AML-193 (cell line): ENCODE measurements at regions not wholly inside any gene's neighbourhood (a gene's known extent, or its start where the extent isn't known, plus 50 kb on each side); places are given as distances from the start of the nearest gene placed in this dataset.

Source experiments
- DNase-seq, 2 experiments: peaks; one replicate each; lab custom pipeline; 2025; lab: John Stamatoyannopoulos, UW

DNA sequence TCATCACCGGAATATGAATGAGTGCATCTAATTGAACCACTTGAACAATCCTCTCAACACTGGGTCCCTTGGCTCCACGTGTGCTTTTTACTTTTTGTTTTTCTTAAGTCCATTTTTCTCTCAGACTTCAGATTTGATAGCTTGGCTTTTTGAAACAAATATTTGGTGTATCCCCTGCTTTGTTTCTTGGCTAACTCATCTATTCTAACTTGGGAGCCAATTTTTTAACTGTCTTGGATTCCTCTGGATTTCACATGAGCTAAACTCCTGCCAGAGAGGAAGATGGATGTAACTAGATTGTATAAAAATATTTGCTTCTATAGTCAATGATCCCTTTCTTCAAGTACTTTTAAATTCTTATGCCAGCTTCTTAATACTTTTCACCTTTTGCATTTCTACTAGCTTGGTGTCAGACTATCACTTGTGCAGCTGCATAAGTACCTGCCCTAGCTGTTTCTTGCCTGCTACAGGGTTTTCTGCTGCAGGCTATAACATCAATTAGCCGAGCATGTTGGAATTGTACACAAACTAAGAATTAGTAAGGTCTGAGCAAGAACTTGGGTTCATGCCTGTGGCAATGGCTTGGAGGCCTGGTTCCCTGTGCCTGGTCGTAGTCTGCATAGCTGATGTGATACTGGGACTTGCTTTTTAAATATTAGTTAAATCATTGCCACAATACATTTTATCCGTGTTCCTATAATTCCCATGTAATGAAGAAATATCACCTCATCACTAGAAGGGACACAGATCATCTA, 281.5 kb downstream of the EN1 start:
- DNase-seq, result no peak

- no peak for DNase-seq
Observed at GRCh38 chr2:118565301-118565700, 282.1 kb downstream of the EN1 start.

DNA sequence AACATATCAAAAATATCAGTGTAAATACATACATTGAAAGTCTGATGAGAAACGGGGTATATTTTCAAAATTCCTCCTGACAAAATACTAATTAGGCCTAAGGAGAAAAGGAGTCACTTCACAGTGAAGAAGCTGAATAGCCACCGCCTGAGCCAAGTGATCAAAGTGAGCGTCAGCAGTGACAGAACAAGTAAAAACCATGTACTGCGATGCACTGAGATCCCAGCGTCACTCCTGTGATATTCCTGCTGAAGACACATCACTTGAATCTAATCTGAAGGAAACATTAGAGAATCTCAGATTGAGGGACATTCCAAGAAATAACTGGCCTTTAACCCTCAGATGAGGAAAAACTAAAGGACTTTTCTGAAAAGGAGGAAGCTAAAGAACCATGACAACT, 285.3 kb downstream of the EN1 start:
- no peak for DNase-seq

DNA sequence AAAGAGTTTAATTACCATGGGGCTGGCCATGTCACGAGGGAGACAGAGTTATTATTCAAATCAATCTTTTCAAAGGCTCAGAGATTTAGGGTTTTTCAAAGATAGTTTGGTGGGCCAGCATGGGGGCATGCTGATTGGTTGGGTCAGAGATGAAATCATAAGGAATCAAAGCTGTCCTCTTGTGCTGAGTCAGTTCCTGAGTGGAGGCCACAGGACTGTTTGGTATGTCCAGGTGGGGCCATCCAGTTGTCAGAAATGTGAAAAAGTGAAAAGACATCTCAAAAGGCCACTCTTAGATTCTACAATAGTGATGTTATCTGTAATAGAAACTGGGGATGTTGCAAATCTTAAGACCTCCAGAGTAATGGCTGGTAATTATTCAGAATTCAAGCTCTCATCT, 288.6 kb downstream of the EN1 start:
- DNase-seq, result no peak

- no peak for DNase-seq
Observed at GRCh38 chr2:118557791-118558190, 289.7 kb downstream of the EN1 start.

GRCh38 chr2:118557016-118557415, 290.4 kb downstream of the EN1 start:
- DNase-seq, result no peak

DNA sequence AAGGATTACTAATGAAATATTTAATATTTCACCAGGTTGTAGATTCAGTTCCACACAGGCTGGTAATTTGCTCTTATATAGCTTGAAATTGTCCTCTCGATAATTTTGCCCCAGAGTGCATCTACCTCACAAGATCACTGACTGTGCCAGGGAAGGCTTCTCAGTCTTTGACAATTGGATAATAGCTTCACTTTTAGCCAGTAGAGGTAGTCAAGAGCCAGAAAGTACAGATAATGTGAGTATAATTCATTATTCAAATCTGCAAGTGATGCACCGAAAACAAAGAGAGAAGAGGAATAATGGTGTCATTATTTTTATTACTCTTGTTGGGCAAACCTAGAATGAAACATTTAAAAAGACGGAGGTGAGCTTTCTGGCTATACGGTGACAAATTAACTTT, 292.8 kb downstream of the EN1 start:
- no peak for DNase-seq

- no peak for DNase-seq
Observed at GRCh38 chr2:118549503-118549902, 297.9 kb downstream of the EN1 start.

- no peak for DNase-seq
Observed at GRCh38 chr2:118548880-118549488, 298.5 kb downstream of the EN1 start.

DNA sequence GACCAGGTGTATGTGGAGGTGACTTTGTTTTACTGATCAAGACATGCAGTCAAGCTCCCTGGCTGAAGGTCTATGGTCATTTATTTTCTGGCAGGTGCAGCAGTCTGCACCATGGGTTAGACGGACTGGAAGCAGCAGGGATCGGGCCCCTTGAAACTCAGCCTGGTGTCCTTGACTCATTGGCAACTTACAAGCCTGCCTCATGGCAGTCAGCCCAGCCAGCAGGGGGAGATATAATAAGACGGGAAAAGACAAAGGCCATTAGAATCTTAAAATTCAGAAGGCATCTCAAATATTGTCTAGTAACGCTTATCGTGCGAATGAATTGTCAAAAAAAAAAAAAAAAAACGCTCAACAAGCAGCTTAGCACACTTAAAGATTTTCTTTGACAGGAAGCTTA, 308.2 kb downstream of the EN1 start:
- no peak for DNase-seq

GRCh38 chr2:118536306-118536705, 311.1 kb downstream of the EN1 start:
- DNase-seq, result no peak

GRCh38 chr2:118535818-118536212, 311.6 kb downstream of the EN1 start:
- no peak for DNase-seq

GRCh38 chr2:118535171-118535817, 312.2 kb downstream of the EN1 start:
- DNase-seq, result no peak

GRCh38 chr2:118530976-118531375, 316.5 kb downstream of the EN1 start:
- no peak for DNase-seq

DNA sequence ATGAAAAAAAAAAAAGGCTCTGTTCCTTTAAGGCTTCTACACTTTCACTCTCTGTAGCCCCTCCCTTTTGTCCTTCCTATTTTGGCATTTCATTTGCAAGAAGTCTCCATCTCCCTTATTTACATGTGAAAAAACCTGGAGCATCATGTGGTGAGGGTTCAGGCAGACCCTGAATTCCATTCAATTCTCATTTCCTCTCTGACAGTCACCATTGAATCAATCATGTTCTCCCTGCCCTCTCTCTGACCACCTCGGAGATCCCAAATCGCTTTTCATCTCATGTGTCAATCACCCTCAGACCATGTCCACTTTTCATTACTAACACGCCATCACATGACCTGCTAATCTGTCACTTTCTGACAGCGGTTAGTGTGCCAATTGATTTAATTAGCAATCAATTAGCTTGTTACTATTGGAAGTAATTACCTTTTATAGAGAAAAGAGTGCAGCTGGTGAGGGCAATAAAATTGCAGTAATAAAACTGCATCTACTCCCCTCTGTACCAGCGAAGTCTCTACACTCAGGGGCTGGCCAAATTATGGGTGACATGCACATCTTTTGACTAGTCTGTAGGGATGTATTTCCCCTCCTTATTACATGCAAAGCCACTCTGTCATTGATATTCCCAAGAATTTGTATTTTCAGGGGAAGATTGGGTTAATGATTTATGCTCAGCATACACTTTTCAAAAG, 317.4 kb downstream of the EN1 start:
- DNase-seq, result no peak

DNA sequence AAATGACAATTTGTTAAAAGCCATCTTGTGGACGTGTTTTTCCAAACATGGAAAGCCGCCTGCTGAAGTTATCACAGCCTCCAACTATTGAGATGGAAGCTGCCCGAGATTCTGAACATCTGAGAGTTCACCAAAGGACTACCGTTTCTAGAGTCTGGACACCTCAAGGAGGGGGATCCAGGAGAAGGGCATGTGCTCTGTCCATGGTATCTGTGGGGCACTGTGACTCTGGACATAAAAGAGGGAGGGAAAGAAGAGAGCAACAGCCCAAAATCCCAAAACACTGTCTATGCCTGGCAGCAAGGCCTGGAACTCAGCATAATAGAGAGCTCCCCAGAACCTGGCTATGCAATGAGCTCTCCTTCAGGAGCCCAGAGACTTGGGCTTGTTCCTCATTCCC, 319.9 kb downstream of the EN1 start:
- no peak for DNase-seq

DNA sequence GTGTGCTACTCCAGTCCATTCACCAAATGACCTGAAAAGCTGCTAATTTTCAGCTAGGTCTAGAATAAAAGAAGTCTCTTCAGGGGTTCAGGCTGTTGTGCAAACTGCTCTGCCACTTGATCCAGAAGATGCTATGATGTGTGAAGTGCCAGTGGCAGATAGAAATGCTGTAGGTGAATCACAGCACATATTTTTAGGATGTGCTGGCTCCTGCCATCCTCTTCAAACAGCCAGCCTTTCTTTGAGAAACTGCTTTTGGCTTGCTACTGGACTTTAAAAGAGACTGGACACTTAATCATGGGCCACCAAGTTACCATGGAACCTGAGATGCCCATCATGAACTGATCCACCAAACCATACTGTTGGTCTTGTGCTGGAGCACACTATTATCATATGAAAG, 322.1 kb downstream of the EN1 start:
- no peak for DNase-seq

DNA sequence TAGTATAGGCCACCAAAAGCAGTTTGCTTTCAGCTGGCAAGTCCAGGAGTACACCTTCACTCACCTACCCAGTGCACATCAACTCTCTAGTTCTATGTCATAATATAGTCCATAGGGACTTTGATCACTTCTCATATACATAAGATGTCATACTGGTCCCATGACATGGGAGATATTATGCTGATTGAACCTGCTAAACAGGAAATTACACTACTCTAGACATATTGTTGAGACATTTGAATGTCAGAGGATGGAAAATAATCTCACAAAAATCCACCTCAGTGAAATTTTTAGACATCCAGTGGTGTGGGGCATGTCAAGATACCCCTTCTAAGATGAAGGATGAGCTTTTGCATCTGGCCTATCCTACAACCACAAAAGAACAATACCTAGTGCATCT, 322.5 kb downstream of the EN1 start:
- DNase-seq, result no peak

DNA sequence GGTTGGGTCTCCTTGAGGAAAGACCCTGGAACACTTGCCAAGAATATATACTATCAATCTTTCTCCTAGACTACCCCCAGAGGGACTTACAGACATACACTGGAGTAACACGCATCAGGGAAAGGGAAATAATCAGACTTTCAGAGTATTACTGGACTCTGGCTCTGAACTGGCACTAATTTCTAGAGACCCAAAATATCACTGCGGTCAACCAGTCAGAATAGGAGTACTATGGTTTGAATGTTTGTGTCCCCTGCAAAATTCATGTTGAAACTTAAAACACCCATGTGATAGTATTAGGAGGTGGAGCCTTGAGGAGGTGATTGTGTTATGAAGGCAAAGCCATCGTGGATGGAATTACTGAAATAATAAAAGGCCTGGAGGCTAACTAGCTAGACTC, 323.7 kb downstream of the EN1 start:
- no peak for DNase-seq

GRCh38 chr2:118521960-118522359, 325.5 kb downstream of the EN1 start:
- no peak for DNase-seq

DNA sequence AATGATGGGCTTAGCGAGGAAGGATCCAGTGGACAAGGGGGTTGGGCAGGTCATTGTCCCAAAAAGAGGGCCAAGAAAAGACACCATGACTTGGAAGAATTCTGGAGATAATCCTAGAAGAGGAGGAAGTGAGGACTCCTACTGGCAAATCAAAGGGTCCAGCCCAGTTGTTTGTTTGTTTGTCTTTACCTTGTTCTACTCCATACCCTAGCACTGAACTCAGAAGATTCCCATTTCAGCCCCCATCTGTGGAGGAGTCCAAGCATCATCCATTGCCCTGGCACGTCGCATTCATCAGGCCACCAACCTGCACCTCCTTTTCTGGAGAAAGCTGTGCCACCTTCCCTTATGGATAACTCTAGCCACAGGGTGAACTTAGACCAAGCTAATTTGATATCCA, 326.2 kb downstream of the EN1 start:
- no peak for DNase-seq

- DNase-seq, result no peak
Observed at GRCh38 chr2:118520246-118520645, 327.2 kb downstream of the EN1 start.

GRCh38 chr2:118519511-118519910, 327.9 kb downstream of the EN1 start:
- DNase-seq, result no peak
